GM12878 (cell line): ENCODE measurements at regions not wholly inside any gene's neighbourhood (a gene's known extent, or its start where the extent isn't known, plus 50 kb on each side); places are given as distances from the start of the nearest gene placed in this dataset.

ENCODE experiments used
- ATAC-seq: fragments of 200-7000 bp; cut with Tn5 transposase; 3 replicates; pipeline ENCODE4 v1.9.1; 2020; ENCODE audit warnings: mild to moderate bottlenecking, moderate library complexity
- BruUV-seq: library from RNA; stranded (reverse); fragments of 400-500 nt; replicated peaks from 2 replicates; lab custom pipeline; 2021; lab: Mats Ljungman, UMichigan
- CTCF ChIA-PET: fragments of 300-600 bp; sonication (Branson Sonifier 250); formaldehyde crosslinking; extraction: SDS; loops from one replicate; lab custom pipeline; 2021; ENCODE audit warnings: inconsistent platforms; lab: Yijun Ruan, JAX
- POLR2A ChIA-PET: fragments of 350-600 bp; formaldehyde crosslinking; extraction: SDS; loops from one replicate; lab custom pipeline; 2021; ENCODE audit warnings: inconsistent platforms; lab: Charles Lee
- RAD21 ChIA-PET: fragments of 300-600 bp; sonication (Branson Sonifier 250); formaldehyde crosslinking; loops from one replicate; lab custom pipeline; 2023; ENCODE audit warnings: antibody characterized with exemption; ENCODE audit not compliant: unreplicated experiment; lab: Charles Lee
- SMC1A ChIA-PET: fragments of 300-600 bp; sonication (Branson Sonifier 250); formaldehyde crosslinking; loops from one replicate; lab custom pipeline; 2023; ENCODE audit not compliant: unreplicated experiment, uncharacterized antibody; lab: Charles Lee
- DNase-seq: peaks from one replicate; pipeline ENCODE4 v3.0.0-alpha.2; 2011; ENCODE audit warnings: low read depth, low spot score
- FAIRE-seq: peaks from 3 replicates; lab custom pipeline; 2011; peaks lifted over from hg19 to GRCh38; lab: Jason Lieb, UNC
- H2AFZ ChIP-seq: 2 replicates; pipeline ENCODE4 v1.6.0; 2011; ENCODE audit warnings: low read depth, low read length, control low read depth; ENCODE audit not compliant: control insufficient read depth
- H3K27ac ChIP-seq: 2 replicates; pipeline ENCODE4 v1.5.1; 2011; ENCODE audit warnings: control low read depth; ENCODE audit not compliant: control insufficient read depth, insufficient read depth
- H3K27me3 ChIP-seq, 2 experiments: replicated peaks in 1 of 2; 2 replicates each; pipeline versions ENCODE4 v1.6.0 to v1.6.1; 2011; ENCODE audit warnings: low read length in 1 of 2; ENCODE audit not compliant: control insufficient read depth in 2 of 2, insufficient read depth in 2 of 2
- H3K36me3 ChIP-seq, 2 experiments: 2 replicates each; pipeline ENCODE4 v1.5.1; 2011; ENCODE audit warnings: low read length in 1 of 2; ENCODE audit not compliant: control insufficient read depth in 2 of 2, insufficient read depth in 2 of 2
- H3K4me1 ChIP-seq: 2 replicates; pipeline ENCODE4 v1.6.1; 2011; ENCODE audit warnings: mild to moderate bottlenecking, low read length, moderate library complexity, mixed read lengths; ENCODE audit not compliant: control insufficient read depth, insufficient read depth
- H3K4me2 ChIP-seq: 2 replicates; pipeline ENCODE4 v1.6.0; 2011; ENCODE audit warnings: control low read depth; ENCODE audit not compliant: control insufficient read depth, insufficient read depth
- H3K4me3 ChIP-seq: fragments of 200-600 bp; sonication (generic); 2 replicates; pipeline ENCODE4 v1.5.1; 2016
- H3K79me2 ChIP-seq: 2 replicates; pipeline ENCODE4 v1.6.0; 2011; ENCODE audit warnings: low read length; ENCODE audit not compliant: control insufficient read depth, insufficient read depth
- H3K9ac ChIP-seq: 2 replicates; pipeline ENCODE4 v1.8.0; 2011; ENCODE audit warnings: low read length, control low read depth, mixed read lengths; ENCODE audit not compliant: control insufficient read depth, insufficient read depth
- H3K9me3 ChIP-seq: replicated peaks from 3 replicates; pipeline ENCODE4 v1.5.1; 2011; ENCODE audit warnings: mild to moderate bottlenecking, low read length; ENCODE audit not compliant: control insufficient read depth, insufficient read depth
- H4K20me1 ChIP-seq: 2 replicates; pipeline ENCODE4 v1.6.0; 2011; ENCODE audit not compliant: control insufficient read depth, insufficient read depth
- CREM ChIP-seq: IDR thresholded peaks from 2 replicates; pipeline ENCODE4 v1.6.1; 2014; ENCODE audit warnings: antibody characterized with exemption, low read depth
- ESRRA ChIP-seq: IDR thresholded peaks from 2 replicates; pipeline ENCODE4 v1.6.1; 2012; ENCODE audit warnings: mild to moderate bottlenecking, low read length, improper control_type of control experiment
- FOS ChIP-seq: IDR thresholded peaks from 3 replicates; pipeline ENCODE4 v1.6.1; 2011; ENCODE audit warnings: borderline replicate concordance; ENCODE audit not compliant: insufficient read length; ENCODE audit errors: extremely low read depth
- HDAC2 ChIP-seq: fragments of 200-600 bp; sonication (generic); IDR thresholded peaks from 2 replicates; pipeline ENCODE4 v1.6.1; 2017
- MYC ChIP-seq: IDR thresholded peaks from 2 replicates; pipeline ENCODE4 v1.6.1; 2011; ENCODE audit warnings: mild to moderate bottlenecking, low read length, moderate library complexity, inconsistent platforms; ENCODE audit not compliant: insufficient read depth, insufficient replicate concordance, insufficient read length, severe bottlenecking
- NFXL1 ChIP-seq: fragments of 450-650 bp; IDR thresholded peaks from 2 replicates; pipeline ENCODE4 v1.6.1; 2017; ENCODE audit warnings: antibody characterized with exemption, mild to moderate bottlenecking, borderline replicate concordance
- SREBF2 ChIP-seq: IDR thresholded peaks from 2 replicates; pipeline ENCODE4 v1.6.1; 2012; ENCODE audit warnings: mild to moderate bottlenecking, low read length
- WRNIP1 ChIP-seq: IDR thresholded peaks from 2 replicates; pipeline ENCODE4 v1.6.1; 2011; ENCODE audit warnings: low read depth, low read length, improper control_type of control experiment, borderline replicate concordance
- ZNF622 ChIP-seq: fragments of 450-650 bp; IDR thresholded peaks from 2 replicates; pipeline ENCODE4 v1.6.1; 2017; ENCODE audit warnings: mild to moderate bottlenecking, inconsistent platforms
- WGBS: methylation state at CpG from one replicate; pipeline ENCODE4 v1.1.6; 2016; ENCODE audit warnings: low lambda C conversion rate; ENCODE audit not compliant: insufficient replicate concordance, insufficient coverage; ENCODE audit errors: missing lambda C conversion rate; 5-methylcytosine and 5-hydroxymethylcytosine counted together
- in situ Hi-C: fragments of 300-500 bp; cut with MboI; formaldehyde crosslinking; loops from 9 replicates; pipeline ENCODE4 v1.14.3; 2018; ENCODE audit warnings: mixed read lengths
- intact Hi-C: fragments of 100-400 bp; cut with micrococcal nuclease; formaldehyde crosslinking; loops from one replicate; pipeline ENCODE4 v1.14.2; 2022; ENCODE audit not compliant: unreplicated experiment
- TF ChIP-seq, protein P1 (sequence below): fragments of 450-650 bp; IDR thresholded peaks from 2 replicates; pipeline ENCODE4 v1.6.1; 2017; ENCODE audit warnings: low read depth, mild to moderate bottlenecking, moderate library complexity
- TF ChIP-seq, protein P2 (sequence below): fragments of 450-650 bp; IDR thresholded peaks from 2 replicates; pipeline ENCODE4 v1.6.1; 2014; ENCODE audit warnings: mild to moderate bottlenecking

DNA sequence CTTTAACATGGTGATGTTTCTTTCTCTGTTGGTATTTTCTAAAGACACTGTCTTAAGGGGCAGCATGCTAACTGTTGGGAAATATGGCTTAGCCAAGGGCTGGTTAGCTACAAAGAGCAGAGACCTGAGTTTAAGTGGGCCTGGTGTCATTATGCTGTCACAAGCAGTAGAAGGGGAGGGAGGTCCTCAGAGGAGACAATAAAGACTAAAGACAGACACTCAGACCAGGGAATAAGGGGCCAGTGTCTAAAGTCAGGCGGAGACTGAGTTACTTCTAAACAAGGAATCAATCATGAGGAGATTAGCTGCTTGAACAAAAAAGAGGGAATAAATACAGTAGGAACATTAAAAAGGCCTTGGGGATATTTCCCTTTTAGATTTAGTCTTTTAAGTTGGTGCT lies 142.7 kb upstream of the DPPA4 start:
- no peak overlapping the region for H2AFZ ChIP-seq
- H3K4me2 ChIP-seq = no peak overlapping the region
- no peaks in the 10 kb centered on the region for H3K79me2 ChIP-seq
- no peaks in the 10 kb centered on the region for H3K4me1 ChIP-seq
- in situ Hi-C loops = no loop called here
- FAIRE-seq (no peak), ATAC-seq (no peak)
- no peak overlapping the region for H3K4me3 ChIP-seq
- 29% methylated on average over 1 of the region's 1 CpG for whole genome bisulfite sequencing
- TF ChIP-seq FOS (no peak), ESRRA (no peak), WRNIP1 (no peak), CREM (no peak), MYC (no peak), SREBF2 (no peak), HDAC2 (no peak), NFXL1 (no peak), ZNF622 (no peak)
- TF ChIP-seq, protein P1, sequence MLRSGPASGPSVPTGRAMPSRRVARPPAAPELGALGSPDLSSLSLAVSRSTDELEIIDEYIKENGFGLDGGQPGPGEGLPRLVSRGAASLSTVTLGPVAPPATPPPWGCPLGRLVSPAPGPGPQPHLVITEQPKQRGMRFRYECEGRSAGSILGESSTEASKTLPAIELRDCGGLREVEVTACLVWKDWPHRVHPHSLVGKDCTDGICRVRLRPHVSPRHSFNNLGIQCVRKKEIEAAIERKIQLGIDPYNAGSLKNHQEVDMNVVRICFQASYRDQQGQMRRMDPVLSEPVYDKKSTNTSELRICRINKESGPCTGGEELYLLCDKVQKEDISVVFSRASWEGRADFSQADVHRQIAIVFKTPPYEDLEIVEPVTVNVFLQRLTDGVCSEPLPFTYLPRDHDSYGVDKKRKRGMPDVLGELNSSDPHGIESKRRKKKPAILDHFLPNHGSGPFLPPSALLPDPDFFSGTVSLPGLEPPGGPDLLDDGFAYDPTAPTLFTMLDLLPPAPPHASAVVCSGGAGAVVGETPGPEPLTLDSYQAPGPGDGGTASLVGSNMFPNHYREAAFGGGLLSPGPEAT = no peak
- TF ChIP-seq, protein P2, sequence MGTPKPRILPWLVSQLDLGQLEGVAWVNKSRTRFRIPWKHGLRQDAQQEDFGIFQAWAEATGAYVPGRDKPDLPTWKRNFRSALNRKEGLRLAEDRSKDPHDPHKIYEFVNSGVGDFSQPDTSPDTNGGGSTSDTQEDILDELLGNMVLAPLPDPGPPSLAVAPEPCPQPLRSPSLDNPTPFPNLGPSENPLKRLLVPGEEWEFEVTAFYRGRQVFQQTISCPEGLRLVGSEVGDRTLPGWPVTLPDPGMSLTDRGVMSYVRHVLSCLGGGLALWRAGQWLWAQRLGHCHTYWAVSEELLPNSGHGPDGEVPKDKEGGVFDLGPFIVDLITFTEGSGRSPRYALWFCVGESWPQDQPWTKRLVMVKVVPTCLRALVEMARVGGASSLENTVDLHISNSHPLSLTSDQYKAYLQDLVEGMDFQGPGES = no peak
- TF ChIP-seq, all 136 proteins: peak for 0
- ChIA-PET POLR2A (no interaction called here), CTCF (no interaction called here), SMC1A (no interaction called here), RAD21 (no interaction called here)
- Histone ChIP-seq H3K9me3 (no peaks in the 10 kb centered on the region), H3K27ac (no peak overlapping the region), H3K9ac (no peak overlapping the region), H3K27me3 (no peaks in the 10 kb centered on the region), H3K36me3 (no peaks in the 10 kb centered on the region), H4K20me1 (no peaks in the 10 kb centered on the region)
- no TSS peak for BruUV-seq
- intact Hi-C loops = no loop called here
- DNase-seq = no peak
